Stimulated activated naive B cell treated with anti-CD40 and anti-IgM and Interleukin-4, amounts not matched to agents 10 μg/mL and 1 μg/mL and 100 μg/mL, for 72 hours (primary cell): ENCODE measurements at regions not wholly inside any gene's neighbourhood (a gene's known extent, or its start where the extent isn't known, plus 50 kb on each side); places are given as distances from the start of the nearest gene placed in this dataset.
"Not testable (repeated sequence)": the region's sequence is repeated elsewhere in the genome, so short reads cannot be mapped to it uniquely, and the experiment has no call there.

Experiments used
- ATAC-seq, 2 donors: fragments of 150-1000 bp; cut with Tn5 transposase; replicated peaks; 2 replicates each; pipeline ENCODE4 v1.10.0; 2021; ENCODE audit warnings: moderate library complexity in 1 of 2
- DNase-seq: peaks from one replicate; pipeline ENCODE4 v3.0.0; 2021
- H3K27ac Mint-ChIP-seq: one replicate; pipeline ENCODE4 v1.8.0; 2022; ENCODE audit warnings: mild to moderate bottlenecking, mixed read lengths
- H3K27me3 Mint-ChIP-seq, 2 donors: one replicate each; pipeline ENCODE4 v1.8.0; 2022; ENCODE audit warnings: mixed read lengths in 2 of 2
- H3K36me3 Mint-ChIP-seq, 2 donors: one replicate each; pipeline ENCODE4 v1.8.0; 2022; ENCODE audit warnings: mixed read lengths in 2 of 2, mild to moderate bottlenecking in 1 of 2
- H3K4me1 Mint-ChIP-seq, 2 donors: one replicate each; pipeline ENCODE4 v1.8.0; 2022; ENCODE audit warnings: mixed read lengths in 2 of 2, mild to moderate bottlenecking in 1 of 2
- H3K4me3 Mint-ChIP-seq, 2 donors: one replicate each; pipeline ENCODE4 v1.8.0; 2022; ENCODE audit warnings: mild to moderate bottlenecking in 2 of 2, mixed read lengths in 2 of 2, moderate library complexity in 1 of 2
- H3K9me3 Mint-ChIP-seq, 2 donors: one replicate each; pipeline ENCODE4 v1.8.0; 2022; ENCODE audit warnings: mixed read lengths in 2 of 2, mild to moderate bottlenecking in 1 of 2

DNA sequence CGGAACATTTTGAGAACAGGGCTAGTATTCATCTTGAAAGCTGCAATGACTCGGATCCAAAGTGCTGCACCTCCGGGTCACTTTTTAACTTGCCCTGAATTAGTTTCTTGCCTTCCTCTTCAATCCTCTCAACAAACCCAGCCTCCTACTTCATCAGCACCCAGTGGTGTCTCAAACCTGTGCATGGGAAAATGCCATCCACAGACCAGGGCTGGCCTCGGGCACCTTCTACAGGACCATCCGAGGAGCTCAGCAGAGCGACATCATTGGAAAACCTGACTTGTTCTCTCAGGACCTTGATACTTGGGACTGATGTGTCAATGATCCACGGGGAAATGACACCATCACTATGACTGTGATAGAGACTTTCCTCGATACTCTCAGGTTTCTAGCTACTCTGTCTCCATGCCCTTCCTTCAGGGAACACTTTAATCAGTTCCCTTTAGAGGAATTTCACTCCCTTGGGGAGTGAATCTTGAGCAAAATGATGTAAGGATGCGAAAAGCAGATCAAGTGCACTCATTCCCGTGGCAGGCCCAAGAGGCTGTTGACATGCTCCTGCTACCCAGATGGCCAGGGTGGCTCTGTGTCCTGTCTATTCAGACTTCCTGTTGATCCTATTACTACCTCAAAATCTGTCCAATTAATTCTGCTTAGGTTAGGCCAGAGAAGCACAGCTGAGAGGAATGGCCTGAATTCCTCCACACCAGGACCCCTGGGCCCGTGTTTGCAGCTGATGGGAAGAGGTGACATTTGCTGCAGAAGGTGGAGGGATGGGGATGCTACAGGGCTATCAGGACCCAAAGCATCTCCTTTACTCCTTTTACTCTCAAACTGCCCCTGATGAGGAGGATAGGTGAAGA, 96.5 kb upstream of the SLC25A48 start:
- peaks cover 5 to 11% of the 10 kb centered on the region in 2 donors for H3K27me3 Mint-ChIP-seq
- H3K36me3 Mint-ChIP-seq, result no peaks in the 10 kb centered on the region
- no peak overlapping the region for H3K4me3 Mint-ChIP-seq
- DNase-seq (no peak), ATAC-seq (no peak)
- H3K4me1 Mint-ChIP-seq, result no peaks in the 10 kb centered on the region
- H3K27ac Mint-ChIP-seq, result no peak overlapping the region
- no peaks in the 10 kb centered on the region for H3K9me3 Mint-ChIP-seq

DNA sequence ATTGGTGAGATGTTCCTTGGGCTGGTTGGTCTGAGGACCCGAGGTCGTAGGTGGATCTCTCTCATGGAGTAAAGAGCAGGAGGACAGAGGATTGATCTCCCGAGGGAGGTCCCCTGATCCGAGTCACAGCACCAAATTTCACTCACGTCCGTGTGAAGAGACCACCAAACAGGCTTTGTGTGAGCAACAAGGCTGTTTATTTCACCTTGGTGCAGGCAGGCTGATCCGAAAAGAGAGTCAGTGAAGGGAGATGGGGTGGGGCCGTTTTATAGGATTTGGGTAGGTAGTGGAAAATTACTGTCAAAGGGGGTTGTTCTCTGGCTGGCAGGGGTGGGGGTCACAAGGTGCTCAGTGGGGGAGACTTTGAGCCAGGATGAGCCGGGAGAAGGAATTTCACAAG, 97.5 kb upstream of the SLC25A48 start:
- H3K4me3 Mint-ChIP-seq, DNase-seq, H3K36me3 Mint-ChIP-seq, H3K4me1 Mint-ChIP-seq, ATAC-seq, H3K27ac Mint-ChIP-seq, H3K9me3 Mint-ChIP-seq: not testable (repeated sequence)
- H3K27me3 Mint-ChIP-seq, result peaks cover 5 to 11% of the 10 kb centered on the region in 2 donors

DNA sequence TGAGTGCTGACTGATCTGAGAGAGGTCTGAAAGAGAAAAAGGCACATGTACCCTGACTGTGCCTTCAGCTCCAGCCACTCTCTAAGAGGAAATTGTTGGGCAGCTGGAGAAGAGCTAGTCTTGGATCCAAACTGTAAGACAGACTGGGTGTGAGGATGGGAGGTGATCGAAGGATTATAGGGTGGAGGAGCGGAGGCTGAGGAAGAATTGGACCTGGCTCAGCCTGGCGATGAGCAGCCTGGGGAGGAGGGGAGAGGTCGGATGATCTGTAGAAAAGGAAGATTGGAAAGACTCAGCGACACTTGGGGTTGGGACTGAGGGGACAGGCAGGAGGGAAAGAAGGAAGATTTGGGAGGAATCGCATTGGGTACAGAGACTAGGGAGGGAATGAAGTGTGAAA, 98.6 kb upstream of the SLC25A48 start:
- H3K27me3 Mint-ChIP-seq, result peaks cover 5 to 11% of the 10 kb centered on the region in 2 donors
- no peaks in the 10 kb centered on the region for H3K4me1 Mint-ChIP-seq
- no peaks in the 10 kb centered on the region for H3K9me3 Mint-ChIP-seq
- DNase-seq (no peak), ATAC-seq (no peak)
- H3K36me3 Mint-ChIP-seq, result no peaks in the 10 kb centered on the region
- H3K4me3 Mint-ChIP-seq, result no peak overlapping the region
- H3K27ac Mint-ChIP-seq, result no peak overlapping the region

DNA sequence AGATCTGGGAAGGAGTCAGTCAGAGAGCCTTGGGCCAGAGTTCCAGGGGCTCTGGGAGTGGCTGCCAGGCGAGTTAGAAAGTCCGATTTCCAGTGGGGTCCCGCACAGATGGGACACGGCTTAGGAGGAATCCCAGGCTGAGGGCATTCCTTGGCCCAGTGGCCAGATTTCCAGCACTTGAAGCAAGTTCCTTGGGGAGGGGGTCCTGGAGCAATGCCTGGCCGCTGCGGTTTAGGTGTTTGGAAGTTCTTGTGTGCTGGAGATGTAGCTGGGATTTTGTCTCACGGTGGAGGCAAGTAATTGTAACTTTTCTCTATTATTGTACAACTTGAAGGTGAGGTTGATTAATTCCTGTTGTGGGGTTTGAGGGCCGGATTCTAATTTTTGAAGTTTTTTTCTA, 99.5 kb upstream of the SLC25A48 start:
- H3K27me3 Mint-ChIP-seq, result peaks cover 5 to 11% of the 10 kb centered on the region in 2 donors
- H3K9me3 Mint-ChIP-seq, ATAC-seq, H3K27ac Mint-ChIP-seq, H3K4me3 Mint-ChIP-seq, H3K4me1 Mint-ChIP-seq, H3K36me3 Mint-ChIP-seq, DNase-seq: not testable (repeated sequence)

DNA sequence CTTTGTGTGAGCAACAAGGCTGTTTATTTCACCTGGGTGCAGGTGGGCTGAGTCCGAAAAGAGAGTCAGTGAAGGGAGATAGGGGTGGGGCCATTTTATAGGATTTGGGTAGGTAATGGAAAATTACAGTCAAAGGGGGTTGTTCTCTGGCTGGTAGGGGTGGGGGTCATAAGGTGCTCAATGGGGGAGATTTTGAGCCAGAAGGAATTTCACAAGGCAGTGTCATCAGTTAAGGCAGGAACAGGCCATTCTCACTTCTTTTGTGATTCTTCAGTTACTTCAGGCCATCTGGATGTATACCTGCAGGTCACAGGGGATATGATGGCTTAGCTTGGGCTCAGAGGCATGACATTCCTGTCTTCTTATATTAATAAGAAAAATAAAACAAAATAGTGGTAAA, 103.4 kb upstream of the SLC25A48 start:
- H3K27me3 Mint-ChIP-seq, H3K9me3 Mint-ChIP-seq, DNase-seq, H3K4me1 Mint-ChIP-seq, ATAC-seq, H3K27ac Mint-ChIP-seq, H3K36me3 Mint-ChIP-seq, H3K4me3 Mint-ChIP-seq: not testable (repeated sequence)

DNA sequence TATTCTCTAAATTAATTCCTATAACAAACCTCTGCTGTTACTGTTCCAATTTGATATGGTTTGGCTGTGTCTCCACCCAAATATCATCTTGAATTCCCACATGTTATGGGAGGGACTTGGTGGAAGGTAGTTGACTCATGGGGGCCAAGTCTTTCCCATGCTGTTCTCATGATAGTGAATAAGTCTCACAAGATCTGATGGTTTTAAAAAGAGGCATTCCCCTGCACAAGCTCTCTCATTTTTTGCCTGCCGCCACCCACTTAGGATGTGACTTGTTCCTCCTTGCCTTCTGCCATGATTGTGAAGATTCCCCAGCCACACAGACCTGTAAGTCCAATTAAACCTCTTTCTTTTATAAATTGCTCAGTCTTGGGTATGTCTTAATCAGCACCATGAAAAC, 104.3 kb upstream of the SLC25A48 start:
- not testable (repeated sequence) for ATAC-seq, H3K9me3 Mint-ChIP-seq, H3K27ac Mint-ChIP-seq, H3K4me1 Mint-ChIP-seq, H3K4me3 Mint-ChIP-seq, DNase-seq, H3K36me3 Mint-ChIP-seq, H3K27me3 Mint-ChIP-seq

DNA sequence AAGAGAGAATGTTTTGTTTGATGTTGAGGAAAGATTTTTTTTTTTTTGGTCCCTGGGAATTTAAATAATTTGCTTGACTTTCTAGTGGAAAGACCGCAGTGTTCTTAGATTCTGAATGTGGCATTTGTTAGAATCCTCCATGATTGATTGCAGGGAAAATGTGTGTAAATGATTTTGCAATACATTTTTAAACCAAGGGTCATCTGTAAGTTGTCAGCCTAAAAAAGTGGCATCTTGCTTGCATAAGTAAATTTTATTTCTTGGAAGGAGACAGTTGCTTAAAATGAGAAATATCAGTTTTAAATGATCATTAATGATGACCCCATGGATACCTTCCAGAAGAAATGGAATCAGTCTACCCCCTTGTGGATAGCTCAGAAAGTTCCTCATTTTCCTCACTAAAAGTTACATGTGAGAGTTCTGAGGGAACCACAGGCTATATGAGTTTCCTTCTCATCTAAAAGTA, 105.1 kb upstream of the SLC25A48 start:
- no peak overlapping the region for H3K27ac Mint-ChIP-seq
- no peaks in the 10 kb centered on the region for H3K9me3 Mint-ChIP-seq
- no peak for ATAC-seq
- no peak overlapping the region for H3K4me3 Mint-ChIP-seq
- no peaks in the 10 kb centered on the region for H3K27me3 Mint-ChIP-seq
- no peaks in the 10 kb centered on the region for H3K36me3 Mint-ChIP-seq
- no peaks in the 10 kb centered on the region for H3K4me1 Mint-ChIP-seq
- DNase-seq, result no peak

DNA sequence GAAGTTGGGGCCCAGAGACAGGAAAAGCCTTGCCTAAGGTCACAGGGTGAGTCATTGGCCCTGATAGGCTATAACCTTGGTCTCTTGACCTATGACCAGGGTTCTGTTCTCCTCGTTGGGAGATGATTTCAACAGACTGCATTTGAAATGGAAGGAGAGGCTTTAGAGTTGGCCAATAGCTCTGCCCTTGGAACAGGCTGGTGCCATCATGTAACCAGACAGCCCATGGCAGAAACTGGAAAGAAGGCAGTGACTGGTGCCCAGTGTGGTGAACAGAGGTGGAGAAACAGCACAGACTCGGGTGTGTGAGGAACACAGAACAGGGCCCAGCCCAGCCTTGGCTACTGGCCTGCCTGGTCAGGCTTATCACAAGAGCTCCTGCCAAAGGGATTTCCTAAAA, 109.8 kb upstream of the SLC25A48 start:
- ATAC-seq (no peak), DNase-seq (no peak)
- Mint-ChIP-seq H3K4me3 (no peak overlapping the region), H3K27ac (no peak overlapping the region), H3K9me3 (no peaks in the 10 kb centered on the region), H3K4me1 (no peaks in the 10 kb centered on the region), H3K27me3 (peaks cover 4 to 5% of the 10 kb centered on the region in 2 donors), H3K36me3 (no peaks in the 10 kb centered on the region)

DNA sequence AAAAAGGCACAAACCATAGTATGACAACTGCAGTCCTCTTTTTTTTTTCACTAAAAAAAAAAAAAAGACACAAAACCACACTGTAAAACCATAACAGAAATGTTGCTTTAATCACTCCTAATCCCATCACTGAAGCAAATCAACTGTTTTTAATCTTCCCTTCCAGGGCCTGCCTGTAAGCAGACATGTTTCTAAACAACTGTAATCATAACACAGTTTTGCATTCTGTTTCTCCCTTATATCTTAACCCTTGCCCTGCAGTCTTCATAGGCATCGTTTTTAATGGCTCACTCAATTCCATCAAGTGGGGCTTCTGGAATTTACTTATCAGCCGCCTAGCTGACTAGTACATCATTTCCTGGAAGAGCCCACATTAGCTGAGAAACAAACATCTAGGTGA, 111.0 kb upstream of the SLC25A48 start:
- Mint-ChIP-seq H3K36me3 (no peaks in the 10 kb centered on the region), H3K4me1 (no peaks in the 10 kb centered on the region), H3K4me3 (no peak overlapping the region), H3K27me3 (peaks cover 4 to 5% of the 10 kb centered on the region in 2 donors), H3K9me3 (no peaks in the 10 kb centered on the region), H3K27ac (no peak overlapping the region)
- no peak for ATAC-seq
- DNase-seq, result no peak

DNA sequence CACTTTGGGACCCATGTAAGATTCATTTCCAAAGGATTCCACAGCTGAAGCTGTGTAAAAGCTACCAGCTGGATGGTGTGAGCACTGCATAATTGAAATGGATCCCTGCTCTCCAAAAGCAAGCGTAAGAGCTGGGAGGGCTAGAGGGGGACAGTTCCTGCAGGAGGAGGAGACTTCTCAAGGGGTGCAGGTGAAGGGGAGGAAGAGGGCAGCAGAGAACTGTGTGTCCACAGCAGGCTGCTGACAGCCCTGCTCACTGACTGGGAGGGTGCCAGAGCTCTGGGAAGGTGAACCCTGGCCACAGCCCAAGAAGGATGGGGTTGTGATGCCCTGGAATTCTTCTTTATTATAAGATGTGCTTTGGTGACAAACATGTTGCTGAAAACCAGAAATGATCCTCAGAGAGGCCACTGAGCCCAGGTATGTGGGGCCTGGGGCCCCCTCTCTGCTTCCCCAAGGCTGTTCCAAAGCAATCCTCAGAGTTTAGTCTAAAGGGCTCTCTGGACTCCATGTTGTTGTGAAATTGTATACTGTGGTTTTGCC, 112.8 kb upstream of the SLC25A48 start:
- Mint-ChIP-seq H3K9me3 (no peaks in the 10 kb centered on the region), H3K4me1 (no peaks in the 10 kb centered on the region), H3K4me3 (no peak overlapping the region), H3K27ac (no peak overlapping the region), H3K27me3 (peaks cover 4 to 5% of the 10 kb centered on the region in 2 donors), H3K36me3 (no peaks in the 10 kb centered on the region)
- ATAC-seq (no peak), DNase-seq (no peak)

DNA sequence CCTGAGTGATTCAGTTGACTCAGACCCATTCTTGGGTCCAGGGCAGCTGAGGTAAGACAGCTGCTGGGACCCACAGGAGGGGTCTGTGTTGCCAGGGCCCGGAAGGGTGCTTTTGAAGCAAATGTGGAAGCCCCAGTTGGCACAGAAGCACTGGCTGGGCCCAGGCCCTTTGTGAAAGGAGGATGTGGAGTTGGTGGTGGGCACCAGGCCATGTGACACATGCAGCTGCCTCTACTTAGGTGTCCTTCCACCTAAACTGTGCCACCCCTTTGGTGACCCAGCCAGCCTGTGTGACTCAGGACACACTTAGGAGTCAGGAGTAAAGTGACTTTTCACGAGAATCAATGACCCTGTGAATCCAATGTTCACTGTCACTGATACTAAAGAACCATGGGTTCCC, 114.3 kb upstream of the SLC25A48 start:
- Mint-ChIP-seq H3K27me3 (peaks cover 4 to 5% of the 10 kb centered on the region in 2 donors), H3K27ac (no peak overlapping the region), H3K4me3 (no peak overlapping the region), H3K36me3 (no peaks in the 10 kb centered on the region), H3K4me1 (no peaks in the 10 kb centered on the region), H3K9me3 (no peaks in the 10 kb centered on the region)
- DNase-seq, result no peak
- ATAC-seq, result no peak

DNA sequence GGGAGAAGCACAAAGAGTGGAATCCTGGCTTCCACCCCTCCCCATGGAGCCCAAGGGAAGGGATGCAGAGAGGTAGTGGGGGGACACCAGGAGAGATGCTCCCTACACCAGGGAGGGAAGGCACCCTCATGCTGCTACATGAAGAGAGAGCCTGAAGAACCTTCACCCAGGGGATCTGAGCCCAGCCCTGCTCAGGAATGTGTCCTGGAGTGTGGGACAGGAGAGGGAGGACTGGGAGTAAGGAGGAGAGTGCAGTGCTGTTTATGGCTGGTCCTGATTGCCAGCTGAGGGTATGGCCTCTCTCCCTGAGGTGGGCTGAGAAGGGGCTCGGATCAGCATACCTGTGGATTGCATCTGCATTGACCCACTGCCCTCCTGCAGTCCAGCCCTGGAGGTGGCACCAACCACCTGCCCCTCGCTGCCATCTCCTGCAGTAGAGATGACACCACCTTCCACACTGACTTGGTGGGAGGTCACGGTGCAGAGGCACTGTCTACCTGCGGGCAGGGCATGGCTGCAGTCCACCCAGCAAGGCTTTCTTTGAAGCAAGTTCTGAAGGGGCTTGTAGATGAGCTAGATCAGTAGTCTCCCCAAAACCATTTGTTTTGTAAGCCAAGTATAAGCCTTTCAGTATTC, 114.9 kb upstream of the SLC25A48 start:
- DNase-seq, result no peak
- Mint-ChIP-seq H3K27me3 (peaks cover 4 to 5% of the 10 kb centered on the region in 2 donors), H3K36me3 (no peaks in the 10 kb centered on the region), H3K4me3 (no peak overlapping the region), H3K27ac (no peak overlapping the region), H3K9me3 (no peaks in the 10 kb centered on the region), H3K4me1 (no peaks in the 10 kb centered on the region)
- ATAC-seq, result no peak

DNA sequence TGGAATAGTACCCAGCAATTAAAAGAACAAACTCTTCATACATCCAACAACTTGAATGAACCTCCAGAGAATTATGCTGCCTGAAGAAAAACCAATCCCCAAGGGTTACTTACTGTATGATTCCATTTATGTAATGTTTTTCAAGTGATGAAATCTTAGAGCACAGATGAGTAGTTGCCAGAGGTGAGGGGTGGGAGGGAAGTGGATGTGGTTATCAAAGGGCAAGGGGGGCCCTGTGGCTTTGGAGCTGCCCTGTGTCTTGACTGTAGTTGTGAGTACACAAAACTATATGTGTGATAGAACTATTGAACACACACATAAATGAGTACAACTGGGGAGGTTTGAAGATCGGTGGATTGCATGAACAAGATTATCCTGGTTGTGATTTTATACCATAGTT, 115.8 kb upstream of the SLC25A48 start:
- H3K4me1 Mint-ChIP-seq, result no peaks in the 10 kb centered on the region
- no peak overlapping the region for H3K4me3 Mint-ChIP-seq
- H3K27ac Mint-ChIP-seq, result no peak overlapping the region
- DNase-seq (no peak), ATAC-seq (no peak)
- H3K27me3 Mint-ChIP-seq, result peaks cover 4 to 5% of the 10 kb centered on the region in 2 donors
- no peaks in the 10 kb centered on the region for H3K9me3 Mint-ChIP-seq
- H3K36me3 Mint-ChIP-seq, result no peaks in the 10 kb centered on the region

DNA sequence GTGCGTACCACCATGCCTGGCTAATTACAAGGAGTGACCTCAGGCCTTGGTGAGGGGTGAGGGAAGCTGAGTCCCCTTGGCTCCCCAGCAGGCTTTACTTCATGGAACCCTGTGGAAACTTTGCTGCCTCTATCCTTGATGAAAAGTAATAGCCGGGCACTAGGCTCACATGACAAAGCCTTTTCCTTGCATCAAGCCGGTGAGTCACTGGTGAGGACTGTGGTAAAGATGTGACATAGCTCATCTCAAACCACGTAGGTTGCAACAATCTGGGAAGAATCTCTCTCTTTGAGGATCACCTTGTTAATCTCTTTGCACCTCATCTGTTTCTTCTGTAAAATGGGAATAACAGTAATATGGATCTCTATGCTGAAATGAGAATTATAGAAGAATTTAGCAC, 116.3 kb upstream of the SLC25A48 start:
- Mint-ChIP-seq H3K4me3 (no peak overlapping the region), H3K4me1 (no peaks in the 10 kb centered on the region), H3K27ac (no peak overlapping the region), H3K36me3 (no peaks in the 10 kb centered on the region), H3K27me3 (peaks cover 4 to 5% of the 10 kb centered on the region in 2 donors), H3K9me3 (no peaks in the 10 kb centered on the region)
- DNase-seq, result no peak
- no peak for ATAC-seq
